ENCODE measurements at regions not wholly inside any gene's neighbourhood (a gene's known extent, or its start where the extent isn't known, plus 50 kb on each side); places are given as distances from the start of the nearest gene placed in this dataset.

DNA sequence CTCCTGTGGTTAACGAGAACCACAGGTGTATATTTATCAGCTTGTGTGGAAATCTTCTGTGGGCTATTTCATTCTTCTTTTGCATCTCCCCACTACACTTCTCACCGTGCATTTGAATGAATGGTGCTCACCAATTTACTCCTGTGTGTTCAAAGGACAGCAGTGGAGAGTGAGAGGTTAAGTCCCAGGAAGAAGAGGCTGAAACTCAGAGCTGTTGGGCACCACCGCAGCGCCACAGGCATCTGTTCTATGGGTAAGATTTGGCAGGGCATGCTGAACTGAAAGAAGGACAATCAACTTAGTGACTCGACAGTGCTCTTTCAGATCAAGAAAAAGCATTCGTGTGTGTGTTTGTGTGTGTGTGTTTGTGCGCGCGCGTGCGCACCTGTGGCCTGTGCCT, 297.9 kb upstream of the SIX2 start:
- TF ChIP-seq POLR2A (IDR thresholded peaks at IDR 0.05; ENCODE audit: extremely low read depth, insufficient read length), result no peak
- TF ChIP-seq, protein P1, sequence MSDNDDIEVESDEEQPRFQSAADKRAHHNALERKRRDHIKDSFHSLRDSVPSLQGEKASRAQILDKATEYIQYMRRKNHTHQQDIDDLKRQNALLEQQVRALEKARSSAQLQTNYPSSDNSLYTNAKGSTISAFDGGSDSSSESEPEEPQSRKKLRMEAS (IDR thresholded peaks at IDR 0.05; ENCODE audit: low read depth, low read length), result no peak

All from NB4 (cell line).